HG02571 (cell line): ENCODE measurements at regions not wholly inside any gene's neighbourhood (a gene's known extent, or its start where the extent isn't known, plus 50 kb on each side); places are given as distances from the start of the nearest gene placed in this dataset.

Experiments
- ATAC-seq: cut with Tn5 transposase; IDR thresholded peaks from one replicate; pipeline ENCODE4 v1.9.1; 2021; ENCODE audit warnings: mild to moderate bottlenecking, moderate library complexity; ENCODE audit not compliant: unreplicated experiment

DNA sequence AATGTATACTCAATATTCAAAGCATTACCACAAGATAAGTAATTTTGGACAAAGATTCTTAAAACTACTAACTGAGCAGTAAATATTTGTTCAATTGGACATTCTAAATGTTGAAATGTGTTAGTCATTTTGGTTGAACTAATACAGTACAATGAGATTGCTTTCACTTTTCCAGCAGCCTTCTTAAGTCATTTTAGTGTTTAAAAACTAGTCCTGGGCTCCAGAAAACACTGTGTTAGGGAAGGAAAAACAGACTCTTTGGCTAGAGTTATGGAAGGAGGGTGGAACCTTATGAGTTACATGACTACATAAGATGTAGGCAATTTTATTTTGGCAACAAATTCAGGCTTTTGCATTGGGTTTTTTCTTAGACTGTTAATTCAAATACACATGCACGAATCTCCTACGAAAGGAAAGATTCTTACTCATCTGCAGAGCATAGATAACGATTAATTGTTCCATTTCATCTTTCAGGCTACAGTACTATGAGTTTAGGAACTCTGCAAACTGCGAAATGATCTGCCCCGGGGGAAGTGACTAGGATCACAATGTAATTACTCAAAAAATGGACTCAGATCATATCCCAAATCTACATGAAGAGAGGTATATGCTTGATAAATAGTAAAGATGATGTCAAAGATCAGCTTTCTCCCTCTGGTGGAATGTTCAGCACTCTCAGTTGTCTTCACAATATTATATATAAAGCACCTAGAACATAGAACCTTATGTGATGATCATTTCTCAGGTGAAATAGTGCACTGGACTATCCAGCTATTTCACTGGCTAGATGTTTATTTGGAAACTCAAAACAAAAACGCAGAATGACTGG lies 492.8 kb upstream of the MDFIC2 start:
- ATAC-seq = no peak

DNA sequence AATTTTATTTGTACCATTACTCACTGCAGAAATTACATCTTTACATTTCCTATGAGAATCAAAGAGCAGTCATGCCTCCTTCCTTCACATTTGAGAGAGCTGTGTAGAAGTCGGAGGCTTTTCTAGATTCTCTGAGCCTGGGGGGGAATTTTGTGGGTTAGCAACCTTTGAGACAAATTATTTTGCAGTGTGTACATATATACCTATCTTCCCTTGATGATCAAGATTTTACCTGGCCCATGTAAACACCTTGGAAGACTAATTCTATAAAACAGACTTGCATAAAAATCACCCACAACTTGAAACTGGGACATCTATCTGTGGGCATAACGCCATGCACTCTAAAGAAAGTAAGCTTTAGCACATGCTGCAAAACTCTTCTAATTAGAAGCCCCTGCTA lies 491.5 kb upstream of the MDFIC2 start:
- no peak for ATAC-seq

DNA sequence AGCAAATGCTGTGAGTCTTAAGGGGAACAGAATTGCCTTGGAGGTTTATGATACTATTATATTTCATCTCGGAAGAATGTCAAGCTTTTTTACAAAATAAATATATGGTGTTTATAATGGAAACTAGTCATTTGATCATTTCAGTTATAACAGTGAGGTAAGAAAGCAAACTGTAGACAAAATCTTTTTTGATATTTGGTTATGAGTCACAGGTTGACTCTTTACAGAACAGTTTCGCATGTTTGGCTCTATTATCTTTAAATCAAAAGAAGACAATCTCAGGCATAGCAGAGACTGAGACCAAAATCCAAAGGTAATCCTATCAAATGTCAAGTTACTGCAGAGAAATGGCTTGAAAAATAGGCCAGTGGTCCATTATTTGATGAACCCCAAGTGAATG lies 490.9 kb upstream of the MDFIC2 start:
- ATAC-seq = no peak

DNA sequence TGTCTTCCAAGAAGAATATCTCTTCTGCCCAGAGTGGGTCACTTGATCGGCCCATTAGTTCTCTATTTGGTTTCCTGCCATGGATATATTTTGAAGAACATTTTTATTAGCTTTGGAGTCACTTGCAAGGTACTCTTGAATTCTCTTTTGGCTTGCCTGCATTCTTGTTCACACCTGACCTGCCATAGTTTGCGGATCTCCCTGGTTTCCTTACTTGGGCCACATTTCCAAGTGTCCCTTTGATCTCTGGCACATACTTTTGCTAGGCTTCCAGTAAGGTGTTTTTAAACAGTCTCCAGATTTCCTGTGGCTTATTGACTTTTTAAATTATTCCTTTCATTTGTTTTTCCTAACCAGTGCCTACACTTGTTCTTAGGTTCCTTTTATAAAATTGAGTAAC lies 488.5 kb upstream of the MDFIC2 start:
- no peak for ATAC-seq

DNA sequence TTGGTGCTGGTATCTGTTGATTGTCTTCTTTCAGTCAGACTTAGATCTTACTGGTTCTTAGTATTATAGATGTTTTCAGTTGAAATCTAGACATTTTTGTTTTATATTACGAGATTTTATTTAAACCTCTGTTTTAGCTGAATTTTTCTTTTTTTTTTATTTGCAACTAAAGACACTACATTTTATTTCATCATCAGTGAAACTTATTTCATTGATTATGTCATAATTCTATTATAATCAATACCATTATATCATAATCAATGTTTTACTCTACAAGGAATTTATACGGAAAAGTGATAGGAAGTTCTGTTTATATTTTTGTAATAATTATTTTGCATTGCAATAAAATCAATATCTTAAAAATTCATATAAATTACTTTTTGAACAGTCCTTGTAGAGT lies 477.4 kb upstream of the MDFIC2 start:
- ATAC-seq = no peak

DNA sequence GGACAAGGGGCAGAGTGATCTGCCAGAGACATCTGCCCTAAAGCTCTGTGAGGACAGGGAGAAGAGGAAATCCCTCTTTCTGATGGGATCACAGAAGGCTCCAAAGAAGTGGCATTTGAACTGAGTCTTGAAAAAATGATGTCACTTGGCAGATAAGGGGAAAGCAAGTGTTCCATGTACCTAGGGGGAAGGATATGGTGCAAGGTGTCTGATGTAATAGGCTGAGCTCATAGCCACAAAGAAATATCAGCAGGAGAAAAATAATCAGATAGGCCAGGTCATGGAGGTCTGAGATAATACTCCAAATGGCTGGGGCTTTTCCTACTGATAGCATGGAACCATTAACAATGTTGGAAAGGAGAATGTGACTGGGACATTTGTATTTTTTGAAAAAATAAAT lies 468.4 kb upstream of the MDFIC2 start:
- no peak for ATAC-seq

DNA sequence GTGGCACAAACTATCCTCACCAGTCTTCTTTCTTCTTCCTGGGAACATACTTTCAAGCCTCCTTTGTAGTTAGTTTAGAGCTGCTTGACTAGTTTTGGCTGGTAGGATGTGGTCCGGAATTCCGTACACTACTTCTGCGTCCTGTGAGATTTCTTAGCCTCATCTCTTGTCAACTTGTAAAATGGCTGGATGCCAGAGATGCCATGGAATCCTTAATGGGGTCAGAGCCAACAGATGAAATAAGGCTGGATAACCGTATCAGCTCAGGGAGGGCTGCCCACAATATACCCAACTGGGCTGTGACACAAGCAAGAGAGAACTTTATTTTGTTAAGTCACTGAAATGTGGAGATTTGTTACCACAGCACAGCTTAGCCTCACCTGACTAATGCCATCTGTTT lies 466.9 kb upstream of the MDFIC2 start:
- ATAC-seq = no peak

DNA sequence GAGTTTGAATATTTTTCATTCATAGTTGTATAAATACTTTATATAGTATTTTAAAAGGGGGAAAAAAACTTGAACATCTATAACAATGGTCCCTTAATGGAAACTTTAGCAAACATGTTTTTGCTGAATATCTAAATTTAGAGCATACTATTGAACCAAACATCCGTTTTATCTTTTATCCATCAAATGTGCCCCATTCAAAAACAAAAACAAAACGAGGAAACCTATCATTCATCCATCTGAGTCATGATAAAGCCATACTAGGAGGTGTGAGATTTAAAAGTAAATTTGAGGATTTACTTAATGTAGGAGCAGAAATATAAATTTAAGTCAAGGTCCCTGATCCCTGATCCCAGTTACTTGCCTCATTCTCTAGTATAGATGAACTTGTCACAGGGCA lies 463.6 kb upstream of the MDFIC2 start:
- no peak for ATAC-seq

DNA sequence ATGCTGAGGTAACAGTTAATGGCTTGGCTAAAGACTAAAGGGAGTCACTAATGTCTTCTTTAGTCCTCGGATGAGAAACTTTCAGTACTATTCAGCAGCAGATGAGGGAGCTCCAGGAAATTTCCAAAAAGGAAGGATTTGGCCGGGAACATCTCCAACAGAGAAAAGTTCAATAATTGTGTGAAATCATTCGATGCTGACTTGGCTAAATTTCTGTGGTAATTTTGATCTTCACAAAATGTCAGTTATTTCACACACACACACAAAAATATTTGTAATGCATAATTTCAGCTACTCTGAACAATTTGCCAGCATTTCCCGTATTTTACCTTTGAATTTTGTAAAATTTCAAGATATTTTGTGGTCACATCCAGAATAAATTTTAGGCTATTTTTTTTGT lies 462.8 kb upstream of the MDFIC2 start:
- ATAC-seq = no peak

DNA sequence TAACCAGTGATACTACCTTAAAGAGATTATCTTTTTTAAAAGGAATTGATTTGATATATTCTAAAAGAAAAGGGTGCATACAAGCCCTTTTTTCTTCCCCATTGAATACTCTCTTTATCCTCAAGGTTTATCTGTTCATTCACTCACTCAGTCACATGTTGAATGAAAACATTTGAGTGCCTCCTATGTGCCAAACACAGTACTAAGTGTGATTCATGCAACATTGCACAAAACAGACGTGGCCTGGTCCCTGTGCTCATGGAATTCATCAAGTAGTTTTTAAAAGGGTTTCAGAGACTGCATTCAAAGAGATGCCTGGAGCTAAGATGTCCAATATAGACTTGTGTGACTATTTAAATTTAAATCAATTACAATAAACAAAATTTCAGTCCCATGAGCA lies 462.2 kb upstream of the MDFIC2 start:
- no peak for ATAC-seq

DNA sequence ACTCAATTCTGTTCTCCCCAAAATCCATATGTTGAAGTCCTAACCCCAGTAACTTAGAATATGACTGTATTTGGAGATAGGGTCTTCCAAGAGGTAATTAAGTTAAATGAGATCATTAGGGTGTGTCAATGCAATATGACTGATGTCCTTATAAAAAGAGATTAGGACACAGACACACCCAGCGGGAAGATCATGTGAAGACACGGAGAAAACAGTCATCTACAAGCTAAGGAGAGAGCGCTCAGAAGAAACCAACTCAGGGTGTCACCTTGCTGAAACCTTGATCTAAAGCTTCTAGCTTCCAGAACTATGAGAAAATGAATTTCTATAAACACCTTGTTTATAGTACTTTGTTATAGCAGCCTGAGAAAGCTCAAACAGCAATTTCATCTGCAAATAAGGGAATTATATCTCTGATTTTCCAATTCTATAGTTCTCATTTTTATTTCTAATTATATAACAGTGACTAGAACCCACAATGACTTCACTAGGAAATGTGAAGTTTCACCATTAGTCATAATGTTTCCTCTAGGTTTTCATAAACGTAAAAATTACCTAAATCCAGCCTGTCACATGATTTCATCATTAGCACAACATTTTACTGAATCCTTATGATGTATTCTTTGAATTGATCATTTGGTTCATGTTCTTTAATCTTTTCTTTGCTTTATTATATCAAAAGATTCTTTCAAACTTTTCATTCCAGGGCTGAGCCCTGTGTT lies 459.1 kb upstream of the MDFIC2 start:
- ATAC-seq = no peak

DNA sequence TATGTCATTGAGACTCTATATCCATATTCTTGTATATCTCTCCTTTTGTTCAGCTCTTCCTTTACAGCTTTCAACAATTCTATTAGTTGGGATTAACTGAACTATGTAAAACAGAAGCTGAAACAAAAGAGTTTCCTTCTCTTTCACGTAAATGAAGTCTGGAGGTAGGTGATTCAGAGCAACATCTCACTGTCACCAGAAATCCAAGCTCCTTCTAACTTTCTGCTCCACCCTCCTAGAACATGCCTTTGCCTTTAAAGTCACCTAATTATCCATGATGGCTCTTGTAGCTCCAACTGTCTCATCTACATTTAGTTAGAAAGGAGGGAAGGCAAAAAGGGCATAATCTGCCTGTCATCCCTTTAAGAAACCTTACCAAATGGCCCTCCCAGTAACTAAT lies 458.2 kb upstream of the MDFIC2 start:
- no peak for ATAC-seq

DNA sequence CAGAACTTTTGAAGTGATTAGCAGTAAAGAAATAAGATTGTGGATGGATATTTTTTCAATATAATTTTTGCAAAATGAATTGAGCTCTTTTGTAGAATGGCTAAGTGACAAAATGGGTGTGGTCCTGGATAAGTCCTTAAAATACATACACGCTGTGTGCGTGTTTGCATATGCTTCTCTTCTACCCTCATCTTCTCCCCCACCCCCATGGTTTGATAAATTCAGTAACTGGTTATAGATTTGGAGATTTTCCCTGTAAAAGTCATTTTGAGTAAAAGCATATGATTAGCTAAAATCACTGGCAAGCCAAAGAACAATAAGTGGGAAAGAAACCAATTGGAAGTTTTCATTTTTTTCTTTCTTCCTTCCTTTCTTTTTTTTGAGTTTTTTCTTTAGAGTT lies 453.9 kb upstream of the MDFIC2 start:
- ATAC-seq = no peak

DNA sequence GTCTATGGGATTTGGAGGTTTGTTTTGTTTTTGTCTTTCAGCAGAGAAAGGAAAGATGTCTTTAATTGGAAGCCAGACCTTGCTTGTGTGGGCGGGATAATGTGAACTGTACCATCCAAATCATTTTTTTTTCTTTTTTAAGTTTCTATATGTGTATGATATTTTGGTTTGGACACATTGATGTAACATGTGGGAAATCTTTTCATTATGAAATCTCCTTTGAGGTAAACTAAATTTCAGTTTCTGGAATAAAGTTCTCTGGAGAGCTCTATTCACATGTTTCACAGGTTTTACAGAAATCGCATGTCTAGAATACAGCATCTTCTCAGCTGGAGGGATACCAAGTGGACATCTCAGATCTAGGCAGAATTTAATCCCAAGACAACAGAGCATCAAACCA lies 451.5 kb upstream of the MDFIC2 start:
- no peak for ATAC-seq

DNA sequence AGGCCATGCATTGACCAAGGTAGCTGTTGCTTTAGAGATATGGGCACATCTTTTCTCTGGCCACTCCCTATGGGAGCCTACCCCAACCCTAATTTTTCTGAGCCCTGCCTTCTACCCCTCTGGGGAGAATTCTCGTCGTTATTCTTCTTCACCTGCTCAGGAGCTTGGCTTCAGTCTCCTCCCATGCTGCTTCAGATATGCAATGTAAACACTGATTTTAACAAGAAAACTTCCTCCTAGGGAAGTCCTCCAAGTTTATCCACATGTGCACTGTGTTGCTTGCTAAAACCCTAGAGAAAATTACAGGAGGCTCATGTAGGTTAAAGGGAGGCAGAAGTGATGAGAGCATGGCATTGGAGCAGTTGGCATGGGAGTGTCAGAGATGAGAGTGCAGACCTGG lies 445.2 kb upstream of the MDFIC2 start:
- ATAC-seq = no peak

DNA sequence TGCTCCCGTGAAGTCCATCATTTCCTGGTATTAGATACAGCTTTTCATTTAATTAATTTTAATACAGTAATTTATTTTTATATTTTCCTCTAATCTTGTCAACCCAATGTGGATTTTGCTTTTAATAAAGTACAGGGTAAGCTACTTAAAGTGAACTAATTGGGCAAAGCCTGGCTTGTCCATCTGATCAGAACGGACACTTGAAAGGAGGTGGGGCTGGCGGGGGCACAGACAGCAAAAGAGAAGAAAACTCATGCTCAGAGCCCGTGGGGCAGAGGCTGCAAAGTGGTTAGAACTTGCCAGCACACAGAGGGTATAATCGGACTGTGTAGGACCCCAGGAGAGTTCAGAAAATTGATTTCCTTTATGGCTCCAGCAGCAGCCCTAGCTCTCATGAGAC lies 443.1 kb upstream of the MDFIC2 start:
- no peak for ATAC-seq

DNA sequence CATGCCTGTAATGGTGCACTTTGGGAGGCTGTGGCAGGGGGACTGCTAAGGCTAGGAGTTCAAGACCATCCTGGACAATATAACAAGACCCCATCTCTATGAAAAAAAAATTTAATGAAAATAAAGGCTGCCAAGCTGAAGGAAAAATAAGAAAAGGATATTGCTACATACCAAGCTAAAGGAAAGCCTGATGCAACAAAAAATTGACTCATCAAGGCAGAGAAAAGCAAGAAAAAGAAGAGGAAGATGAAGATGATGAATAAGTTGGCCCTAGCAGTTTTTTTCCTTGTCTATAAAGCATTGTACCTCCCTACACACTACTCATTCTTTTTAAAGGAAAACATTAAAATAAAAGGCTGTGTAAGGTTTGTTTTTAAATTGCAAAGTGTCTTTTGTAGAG lies 441.9 kb upstream of the MDFIC2 start:
- ATAC-seq = no peak

DNA sequence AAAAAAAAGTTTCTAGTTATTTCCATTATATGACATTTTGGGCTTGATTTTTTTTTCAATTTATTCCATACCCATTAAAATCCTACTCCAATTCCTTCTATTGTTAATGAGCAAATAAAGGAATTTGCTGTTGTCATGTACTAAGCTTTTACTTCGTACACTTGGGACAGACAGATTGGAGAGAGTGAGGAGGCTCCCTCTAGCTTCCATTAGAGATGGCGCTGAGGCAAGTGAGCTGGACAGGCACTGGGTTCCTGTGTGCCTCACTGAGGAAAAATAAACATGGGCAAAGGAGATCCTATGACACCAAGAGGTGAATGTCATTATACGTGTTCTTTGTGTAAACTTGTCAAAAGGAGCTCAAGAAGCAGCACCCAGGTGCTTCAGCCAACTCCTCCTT lies 441.1 kb upstream of the MDFIC2 start:
- ATAC-seq = no peak

DNA sequence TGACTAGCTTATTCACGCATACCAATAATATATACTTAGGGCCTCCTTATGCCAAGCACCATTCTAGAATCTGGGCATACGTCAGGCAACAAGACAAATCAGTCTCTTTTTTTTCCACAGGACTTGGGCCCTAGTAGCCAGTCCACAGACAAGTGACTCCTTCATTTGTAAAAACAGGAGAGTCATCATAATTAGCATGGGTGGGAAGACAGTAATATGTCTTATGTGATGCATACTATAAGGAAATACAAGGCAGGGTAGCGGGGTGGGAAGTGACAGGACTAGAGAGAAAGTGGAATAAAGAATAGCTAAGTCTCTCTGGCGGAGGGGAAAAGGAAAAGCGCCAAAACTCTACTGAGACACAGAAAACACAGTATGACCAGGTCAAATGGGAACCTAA lies 439.6 kb upstream of the MDFIC2 start:
- no peak for ATAC-seq

DNA sequence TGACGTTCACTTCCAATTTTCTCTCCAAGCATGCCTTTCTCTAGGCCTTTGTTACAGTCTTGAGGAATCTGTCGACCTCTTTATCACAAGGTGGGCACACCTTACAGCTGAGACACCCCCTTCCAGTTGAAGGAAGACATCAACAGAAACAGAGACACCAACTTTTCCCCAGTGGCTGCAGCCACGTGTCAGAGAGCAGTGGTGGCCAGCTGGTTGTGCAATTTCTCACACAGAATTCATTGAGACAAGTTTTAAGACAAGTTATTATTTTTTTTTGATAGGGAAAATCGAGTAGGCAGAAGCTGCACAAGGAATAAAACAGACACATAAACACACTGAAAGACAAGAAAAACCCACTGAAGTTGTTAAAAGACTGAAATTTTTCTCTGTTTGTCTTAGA lies 436.7 kb upstream of the MDFIC2 start:
- no peak for ATAC-seq

DNA sequence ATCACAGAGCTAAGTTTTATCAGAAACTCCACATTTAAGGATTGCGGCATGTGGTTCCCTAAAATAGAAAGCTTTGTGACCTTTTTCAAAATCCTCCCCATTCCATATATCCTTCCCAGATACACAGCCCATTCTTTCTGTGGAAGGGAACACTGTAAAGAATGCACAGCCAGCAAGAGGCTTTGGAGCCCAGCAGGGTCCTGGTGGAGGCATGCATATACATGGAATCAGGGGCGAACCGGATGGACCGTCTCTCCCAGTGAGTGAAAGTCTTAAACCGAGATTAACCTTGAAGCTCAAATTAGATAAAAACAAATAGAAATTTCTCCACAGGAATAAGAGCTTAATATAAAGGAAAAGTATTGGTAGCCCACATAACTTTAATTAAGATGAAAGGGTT lies 436.2 kb upstream of the MDFIC2 start:
- ATAC-seq = no peak

DNA sequence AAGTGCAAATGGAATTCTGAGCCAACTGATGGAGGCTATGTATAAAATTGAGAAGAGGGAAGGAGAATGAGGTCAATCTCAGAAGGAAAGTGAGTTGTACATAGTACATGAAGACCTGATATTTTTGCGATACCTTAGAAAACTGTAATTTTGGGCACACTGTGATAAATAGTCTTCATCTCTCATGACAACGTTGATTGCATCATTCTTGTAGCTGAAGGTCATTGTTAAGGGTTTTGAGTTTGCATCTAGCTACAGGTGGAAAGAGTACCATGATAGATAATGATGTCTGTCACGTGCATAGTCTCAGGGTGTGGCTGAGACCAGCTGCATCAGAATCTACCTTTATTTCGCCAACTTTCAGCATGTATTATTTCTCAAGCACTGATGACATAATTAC lies 435.4 kb upstream of the MDFIC2 start:
- no peak for ATAC-seq

DNA sequence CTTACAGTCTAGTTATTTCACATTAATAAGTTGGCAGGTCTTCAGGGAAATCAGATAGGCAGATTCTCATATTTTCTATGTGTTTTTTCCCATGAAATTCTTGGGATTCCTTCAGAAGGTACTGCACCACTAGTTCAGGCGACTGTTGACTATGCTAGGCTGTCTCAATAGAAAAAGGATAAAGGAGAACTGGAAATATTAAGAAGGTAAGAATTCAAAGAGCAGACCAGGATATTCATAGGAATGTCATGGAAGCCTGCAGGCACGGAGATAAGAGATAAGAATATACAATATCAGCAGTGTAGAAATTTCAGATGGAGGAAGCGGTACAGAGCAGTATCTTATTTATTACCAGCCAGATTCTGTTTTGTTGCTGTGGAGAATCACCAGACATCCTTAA lies 432.1 kb upstream of the MDFIC2 start:
- no peak for ATAC-seq
